KBM-7 (cell line): ENCODE measurements at regions not wholly inside any gene's neighbourhood (a gene's known extent, or its start where the extent isn't known, plus 50 kb on each side); places are given as distances from the start of the nearest gene placed in this dataset.
A peak's percentile ranks its signal among the peaks of the same experiment; 100 is the strongest.
"Not testable (repeated sequence)": the region's sequence is repeated elsewhere in the genome, so short reads cannot be mapped to it uniquely, and the experiment has no call there.

ENCODE experiments used
- DNase-seq: peaks from one replicate; pipeline ENCODE4 v3.0.0-alpha.2; 2015
- in situ Hi-C: fragments of 300-500 bp; cut with MboI; formaldehyde crosslinking; loops from 2 replicates; pipeline ENCODE4 v1.14.3; 2020; ENCODE audit warnings: low sequenced_read_pairs, low pct_unique_long_range_greater_than_20kb, mixed read lengths

GRCh38 chr3:161674402-161674801 is 177.8 kb downstream of the OTOL1 start:
- in situ Hi-C loops, result no loop called here
- DNase-seq, result no peak

- in situ Hi-C loops, DNase-seq: not testable (repeated sequence)
These were observed 185.2 kb downstream of the OTOL1 start for GRCh38 chr3:161681831-161682230.

GRCh38 chr3:161682715-161683114 is 186.1 kb downstream of the OTOL1 start:
- DNase-seq, result peak; percentile 51
- in situ Hi-C loops, result no loop called here

GRCh38 chr3:161689584-161690298 is 193.1 kb downstream of the OTOL1 start:
- in situ Hi-C loops, result no loop called here
- DNase-seq, result no peak

GRCh38 chr3:161690299-161690620 is 193.7 kb downstream of the OTOL1 start:
- in situ Hi-C loops, result no loop called here
- no peak for DNase-seq

- no peak for DNase-seq
- in situ Hi-C loops, result no loop called here
These were observed 195.1 kb downstream of the OTOL1 start for GRCh38 chr3:161691677-161692076.

- DNase-seq, result no peak
- in situ Hi-C loops, result no loop called here
These were observed 198.3 kb downstream of the OTOL1 start for GRCh38 chr3:161694682-161695564.

GRCh38 chr3:161695811-161696210 is 199.2 kb downstream of the OTOL1 start:
- no peak for DNase-seq
- in situ Hi-C loops, result no loop called here

GRCh38 chr3:161700998-161701397 is 204.4 kb downstream of the OTOL1 start:
- in situ Hi-C loops, result no loop called here
- no peak for DNase-seq

GRCh38 chr3:161707253-161707652 is 210.6 kb downstream of the OTOL1 start:
- DNase-seq, in situ Hi-C loops: not testable (repeated sequence)

GRCh38 chr3:161713731-161714130 is 217.1 kb downstream of the OTOL1 start:
- DNase-seq, result no peak
- in situ Hi-C loops, result no loop called here

- in situ Hi-C loops, result no loop called here
These were observed 235.4 kb downstream of the OTOL1 start for GRCh38 chr3:161731968-161732367.

GRCh38 chr3:161737171-161737570 is 240.6 kb downstream of the OTOL1 start:
- in situ Hi-C loops, result no loop called here
- no peak for DNase-seq

More at GRCh38 chr3:161731968-161732367, 235.4 kb downstream of the OTOL1 start:
- DNase-seq, result no peak

- in situ Hi-C loops, result no loop called here
- no peak for DNase-seq
These were observed 243.8 kb downstream of the OTOL1 start for GRCh38 chr3:161740421-161740820.

- in situ Hi-C loops, result no loop called here
- DNase-seq, result no peak
These were observed 247.8 kb downstream of the OTOL1 start for GRCh38 chr3:161744366-161744765.

- DNase-seq, result peak; percentile 20
- in situ Hi-C loops, result no loop called here
These were observed 249.1 kb downstream of the OTOL1 start for GRCh38 chr3:161745741-161746140.

- in situ Hi-C loops, result no loop called here
- no peak for DNase-seq
These were observed 251.4 kb downstream of the OTOL1 start for GRCh38 chr3:161748049-161748448.

GRCh38 chr3:161754420-161755053 is 257.9 kb downstream of the OTOL1 start:
- in situ Hi-C loops, result no loop called here

GRCh38 chr3:161759444-161759843 is 262.8 kb downstream of the OTOL1 start:
- no peak for DNase-seq
- in situ Hi-C loops, result no loop called here

More at GRCh38 chr3:161754420-161755053, 257.9 kb downstream of the OTOL1 start:
- DNase-seq, result no peak

GRCh38 chr3:161766331-161766730 is 269.7 kb downstream of the OTOL1 start:
- in situ Hi-C loops, result no loop called here
- DNase-seq, result no peak
